GM12878 (cell line): ENCODE measurements at regions not wholly inside any gene's neighbourhood (a gene's known extent, or its start where the extent isn't known, plus 50 kb on each side); places are given as distances from the start of the nearest gene placed in this dataset.

Experiments
- ATAC-seq: fragments of 200-7000 bp; cut with Tn5 transposase; 3 replicates; pipeline ENCODE4 v1.9.1; 2020; ENCODE audit warnings: mild to moderate bottlenecking, moderate library complexity
- BruUV-seq: library from RNA; stranded (reverse); fragments of 400-500 nt; replicated peaks from 2 replicates; lab custom pipeline; 2021; lab: Mats Ljungman, UMichigan
- CTCF ChIA-PET: fragments of 300-600 bp; sonication (Branson Sonifier 250); formaldehyde crosslinking; extraction: SDS; loops from one replicate; lab custom pipeline; 2021; ENCODE audit warnings: inconsistent platforms; lab: Yijun Ruan, JAX
- POLR2A ChIA-PET: fragments of 350-600 bp; formaldehyde crosslinking; extraction: SDS; loops from one replicate; lab custom pipeline; 2021; ENCODE audit warnings: inconsistent platforms; lab: Charles Lee
- RAD21 ChIA-PET: fragments of 300-600 bp; sonication (Branson Sonifier 250); formaldehyde crosslinking; loops from one replicate; lab custom pipeline; 2023; ENCODE audit warnings: antibody characterized with exemption; ENCODE audit not compliant: unreplicated experiment; lab: Charles Lee
- SMC1A ChIA-PET: fragments of 300-600 bp; sonication (Branson Sonifier 250); formaldehyde crosslinking; loops from one replicate; lab custom pipeline; 2023; ENCODE audit not compliant: unreplicated experiment, uncharacterized antibody; lab: Charles Lee
- DNase-seq: peaks from one replicate; pipeline ENCODE4 v3.0.0-alpha.2; 2011; ENCODE audit warnings: low read depth, low spot score
- FAIRE-seq: peaks from 3 replicates; lab custom pipeline; 2011; peaks lifted over from hg19 to GRCh38; lab: Jason Lieb, UNC
- H2AFZ ChIP-seq: 2 replicates; pipeline ENCODE4 v1.6.0; 2011; ENCODE audit warnings: low read depth, low read length, control low read depth; ENCODE audit not compliant: control insufficient read depth
- H3K27ac ChIP-seq: 2 replicates; pipeline ENCODE4 v1.5.1; 2011; ENCODE audit warnings: control low read depth; ENCODE audit not compliant: control insufficient read depth, insufficient read depth
- H3K27me3 ChIP-seq, 2 experiments: replicated peaks in 1 of 2; 2 replicates each; pipeline versions ENCODE4 v1.6.0 to v1.6.1; 2011; ENCODE audit warnings: low read length in 1 of 2; ENCODE audit not compliant: control insufficient read depth in 2 of 2, insufficient read depth in 2 of 2
- H3K36me3 ChIP-seq, 2 experiments: 2 replicates each; pipeline ENCODE4 v1.5.1; 2011; ENCODE audit warnings: low read length in 1 of 2; ENCODE audit not compliant: control insufficient read depth in 2 of 2, insufficient read depth in 2 of 2
- H3K4me1 ChIP-seq: 2 replicates; pipeline ENCODE4 v1.6.1; 2011; ENCODE audit warnings: mild to moderate bottlenecking, low read length, moderate library complexity, mixed read lengths; ENCODE audit not compliant: control insufficient read depth, insufficient read depth
- H3K4me2 ChIP-seq: 2 replicates; pipeline ENCODE4 v1.6.0; 2011; ENCODE audit warnings: control low read depth; ENCODE audit not compliant: control insufficient read depth, insufficient read depth
- H3K4me3 ChIP-seq: fragments of 200-600 bp; sonication (generic); 2 replicates; pipeline ENCODE4 v1.5.1; 2016
- H3K79me2 ChIP-seq: 2 replicates; pipeline ENCODE4 v1.6.0; 2011; ENCODE audit warnings: low read length; ENCODE audit not compliant: control insufficient read depth, insufficient read depth
- H3K9ac ChIP-seq: 2 replicates; pipeline ENCODE4 v1.8.0; 2011; ENCODE audit warnings: low read length, control low read depth, mixed read lengths; ENCODE audit not compliant: control insufficient read depth, insufficient read depth
- H3K9me3 ChIP-seq: replicated peaks from 3 replicates; pipeline ENCODE4 v1.5.1; 2011; ENCODE audit warnings: mild to moderate bottlenecking, low read length; ENCODE audit not compliant: control insufficient read depth, insufficient read depth
- H4K20me1 ChIP-seq: 2 replicates; pipeline ENCODE4 v1.6.0; 2011; ENCODE audit not compliant: control insufficient read depth, insufficient read depth
- ATF3 ChIP-seq: IDR thresholded peaks from 2 replicates; pipeline ENCODE4 v1.6.1; 2011; ENCODE audit warnings: low read depth, mild to moderate bottlenecking, low read length, moderate library complexity, borderline replicate concordance; ENCODE audit errors: extremely low read depth
- BACH1 ChIP-seq: fragments of 450-650 bp; IDR thresholded peaks from 2 replicates; pipeline ENCODE4 v1.6.1; 2017; ENCODE audit warnings: mild to moderate bottlenecking, borderline replicate concordance
- CBX5 ChIP-seq: sonication (generic); IDR thresholded peaks from 2 replicates; pipeline ENCODE4 v1.6.1; 2016; ENCODE audit warnings: low read depth, moderate library complexity, mild to moderate bottlenecking, inconsistent platforms
- CHD4 ChIP-seq: fragments of 200-600 bp; sonication (generic); IDR thresholded peaks from 2 replicates; pipeline ENCODE4 v1.6.1; 2016; ENCODE audit warnings: mild to moderate bottlenecking
- DPF2 ChIP-seq: fragments of 450-650 bp; IDR thresholded peaks from 2 replicates; pipeline ENCODE4 v1.6.1; 2017; ENCODE audit warnings: mild to moderate bottlenecking
- ESRRA ChIP-seq: IDR thresholded peaks from 2 replicates; pipeline ENCODE4 v1.6.1; 2012; ENCODE audit warnings: mild to moderate bottlenecking, low read length, improper control_type of control experiment
- ETV6 ChIP-seq, 2 experiments: fragments of 450-650 bp in 1 of 2; IDR thresholded peaks in 1 of 2; conservative IDR thresholded peaks in 1 of 2; 2 replicates each; pipeline ENCODE4 v1.6.1; 2014; ENCODE audit warnings: antibody characterized with exemption in 1 of 2, borderline replicate concordance in 1 of 2, low read depth in 1 of 2, mild to moderate bottlenecking in 1 of 2, moderate library complexity in 1 of 2
- MEF2B ChIP-seq: fragments of 450-650 bp; IDR thresholded peaks from 2 replicates; pipeline ENCODE4 v1.6.1; 2018; ENCODE audit warnings: mild to moderate bottlenecking, moderate library complexity; ENCODE audit not compliant: partially characterized antibody, poor library complexity, severe bottlenecking
- MTA2 ChIP-seq: fragments of 450-650 bp; IDR thresholded peaks from 2 replicates; pipeline ENCODE4 v1.6.1; 2016; ENCODE audit warnings: low read depth, mild to moderate bottlenecking, moderate library complexity
- MYC ChIP-seq: IDR thresholded peaks from 2 replicates; pipeline ENCODE4 v1.6.1; 2011; ENCODE audit warnings: mild to moderate bottlenecking, low read length, moderate library complexity, inconsistent platforms; ENCODE audit not compliant: insufficient read depth, insufficient replicate concordance, insufficient read length, severe bottlenecking
- NBN ChIP-seq: fragments of 450-650 bp; IDR thresholded peaks from 2 replicates; pipeline ENCODE4 v1.6.1; 2016
- NFXL1 ChIP-seq: fragments of 450-650 bp; IDR thresholded peaks from 2 replicates; pipeline ENCODE4 v1.6.1; 2017; ENCODE audit warnings: antibody characterized with exemption, mild to moderate bottlenecking, borderline replicate concordance
- NR2C2 ChIP-seq: IDR thresholded peaks from 2 replicates; pipeline ENCODE4 v1.6.1; 2011; ENCODE audit warnings: borderline replicate concordance, low read depth; ENCODE audit not compliant: control insufficient read depth, insufficient read length
- POLR2AphosphoS5 ChIP-seq: IDR thresholded peaks from 2 replicates; pipeline ENCODE4 v1.6.1; 2011; ENCODE audit warnings: mild to moderate bottlenecking, low read length, inconsistent platforms
- RBBP5 ChIP-seq: fragments of 200-600 bp; sonication (generic); conservative IDR thresholded peaks from 2 replicates; pipeline ENCODE4 v1.6.1; 2016
- SUPT20H ChIP-seq: IDR thresholded peaks from 2 replicates; pipeline ENCODE4 v1.6.1; 2011; ENCODE audit warnings: low read depth, mild to moderate bottlenecking, low read length, moderate library complexity, borderline replicate concordance; ENCODE audit not compliant: control insufficient read depth
- YY1 ChIP-seq: IDR thresholded peaks from 2 replicates; pipeline ENCODE4 v1.6.1; 2011; ENCODE audit warnings: low read depth, mild to moderate bottlenecking, low read length
- ZNF207 ChIP-seq: fragments of 450-650 bp; IDR thresholded peaks from 2 replicates; pipeline ENCODE4 v1.6.1; 2014; ENCODE audit warnings: antibody characterized with exemption, mild to moderate bottlenecking, borderline replicate concordance
- ZNF24 ChIP-seq: fragments of 450-650 bp; IDR thresholded peaks from 2 replicates; pipeline ENCODE4 v1.6.1; 2017; ENCODE audit warnings: antibody characterized with exemption, mild to moderate bottlenecking
- ZNF687 ChIP-seq: fragments of 450-650 bp; IDR thresholded peaks from 2 replicates; pipeline ENCODE4 v1.6.1; 2017; ENCODE audit warnings: mild to moderate bottlenecking, moderate library complexity
- ZSCAN29 ChIP-seq: fragments of 450-650 bp; IDR thresholded peaks from 2 replicates; pipeline ENCODE4 v1.6.1; 2017; ENCODE audit warnings: mild to moderate bottlenecking, moderate library complexity
- WGBS: methylation state at CpG from one replicate; pipeline ENCODE4 v1.1.6; 2016; ENCODE audit warnings: low lambda C conversion rate; ENCODE audit not compliant: insufficient replicate concordance, insufficient coverage; ENCODE audit errors: missing lambda C conversion rate; 5-methylcytosine and 5-hydroxymethylcytosine counted together
- in situ Hi-C: fragments of 300-500 bp; cut with MboI; formaldehyde crosslinking; loops from 9 replicates; pipeline ENCODE4 v1.14.3; 2018; ENCODE audit warnings: mixed read lengths
- intact Hi-C: fragments of 100-400 bp; cut with micrococcal nuclease; formaldehyde crosslinking; loops from one replicate; pipeline ENCODE4 v1.14.2; 2022; ENCODE audit not compliant: unreplicated experiment

GRCh38 chr9:12965303-12965702 lies 190.5 kb downstream of the LURAP1L start (continued):
- TF ChIP-seq POLR2AphosphoS5, result no peak
- TF ChIP-seq DPF2, result no peak
- no peak for TF ChIP-seq NR2C2
- TF ChIP-seq ETV6 (conservative IDR thresholded peaks at IDR 0.05 in 1 of 2, IDR thresholded peaks at IDR 0.05 in 1 of 2; ENCODE audit: borderline replicate concordance in 1 of 2, low read depth in 1 of 2), result no peak
- TF ChIP-seq YY1, result no peak
- no peak for TF ChIP-seq BACH1
- TF ChIP-seq SUPT20H, result no peak
- no peak for TF ChIP-seq NBN
- no peak for TF ChIP-seq MYC
- no peak for TF ChIP-seq ZNF207
- TF ChIP-seq, all 136 proteins: peak for 0

- ChIA-PET CTCF (no interaction called here), RAD21 (no interaction called here), POLR2A (no interaction called here), SMC1A (no interaction called here)
- Histone ChIP-seq H3K36me3 (no peaks in the 10 kb centered on the region), H3K27me3 (no peaks in the 10 kb centered on the region), H3K9me3 (no peaks in the 10 kb centered on the region), H3K4me3 (no peak overlapping the region), H4K20me1 (no peaks in the 10 kb centered on the region), H3K9ac (no peak overlapping the region), H3K79me2 (no peaks in the 10 kb centered on the region), H3K4me1 (no peaks in the 10 kb centered on the region), H2AFZ (no peak overlapping the region), H3K4me2 (no peak overlapping the region), H3K27ac (no peak overlapping the region)
- no peak for DNase-seq
- in situ Hi-C loops, result no loop called here
- WGBS, result 27% methylated on average over 6 of the region's 6 CpGs
- TF ChIP-seq ZSCAN29, result no peak
- no peak for TF ChIP-seq POLR2AphosphoS5
- TF ChIP-seq ZNF687, result no peak
- TF ChIP-seq ZNF24, result no peak
- TF ChIP-seq ESRRA, result no peak
- TF ChIP-seq MEF2B, result no peak
- no peak for TF ChIP-seq NFXL1
- TF ChIP-seq CHD4, result no peak
- TF ChIP-seq CBX5, result no peak
- TF ChIP-seq MTA2, result no peak
- no peak for TF ChIP-seq RBBP5
- no peak for TF ChIP-seq NBN
- TF ChIP-seq ATF3, result no peak
- BruUV-seq, result no TSS peak
- intact Hi-C loops, result no loop called here
- FAIRE-seq, result no peak
- ATAC-seq, result no peak
Observed at GRCh38 chr9:12968093-12968492, 193.3 kb downstream of the LURAP1L start.
